CD4-positive, alpha-beta T cell treated with Interleukin-12 subunit alpha and Interleukin-12 subunit beta, for 1 hour (primary cell): ENCODE measurements at regions not wholly inside any gene's neighbourhood (a gene's known extent, or its start where the extent isn't known, plus 50 kb on each side); places are given as distances from the start of the nearest gene placed in this dataset.

Source experiments
- DNase-seq: peaks from one replicate; pipeline ENCODE4 v3.0.0-alpha.2; 2020

DNA sequence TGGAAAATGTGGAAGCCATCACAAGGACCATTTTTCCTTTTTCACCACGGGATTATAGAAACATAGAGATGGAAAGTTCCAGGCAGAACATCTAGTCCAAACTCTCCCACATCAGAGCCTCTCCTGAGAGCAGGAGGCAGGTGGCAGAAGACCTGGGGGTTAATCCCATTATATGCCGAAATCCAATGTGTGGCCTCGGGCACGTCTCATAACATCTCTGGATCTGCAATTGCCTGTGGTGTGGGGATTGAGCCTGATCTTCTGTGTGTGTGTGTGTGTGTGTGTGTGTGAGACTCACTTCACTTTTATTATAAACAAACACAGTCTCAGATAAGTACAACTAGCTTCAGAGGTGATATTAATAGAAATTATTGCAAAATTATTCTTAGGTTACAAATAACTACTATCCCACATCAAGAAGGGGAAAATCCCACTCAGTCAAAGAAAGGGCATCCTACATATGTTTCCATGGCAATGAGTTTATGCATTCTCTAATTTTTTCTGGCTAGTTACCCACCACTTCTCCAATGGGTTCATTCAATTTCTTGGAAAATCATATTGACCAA lies 199.1 kb downstream of the FOXL1 start:
- no peak for DNase-seq

DNA sequence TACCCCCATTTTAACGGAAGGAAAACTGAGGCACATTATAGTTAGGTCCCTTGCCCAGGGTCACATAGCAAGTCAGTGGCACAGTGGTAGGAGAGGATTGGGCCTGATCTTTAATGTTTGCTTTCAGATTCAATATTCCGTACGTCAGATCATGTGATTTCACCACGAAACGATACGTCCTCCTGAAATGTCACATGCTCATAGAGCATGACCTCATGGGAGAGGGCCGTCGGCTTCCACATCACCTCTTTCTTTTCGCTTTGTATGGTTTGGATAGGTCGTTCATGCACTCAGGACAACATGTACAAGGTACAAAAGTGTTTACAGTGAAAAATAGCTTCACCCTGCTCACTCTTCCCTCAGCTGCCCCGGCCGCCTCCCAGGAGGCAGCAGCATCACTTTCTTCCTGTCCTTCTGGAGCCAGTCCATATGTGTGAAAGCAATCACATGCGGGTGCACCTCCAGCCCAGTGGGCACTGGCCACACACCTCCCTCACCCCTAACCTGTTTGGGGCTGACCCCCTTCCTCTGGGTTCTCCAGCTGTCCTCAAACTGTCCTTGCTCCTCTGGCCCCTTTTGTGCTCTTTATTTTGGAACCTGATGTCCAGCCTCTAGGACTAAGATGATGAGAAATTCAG lies 199.9 kb downstream of the FOXL1 start:
- no peak for DNase-seq

DNA sequence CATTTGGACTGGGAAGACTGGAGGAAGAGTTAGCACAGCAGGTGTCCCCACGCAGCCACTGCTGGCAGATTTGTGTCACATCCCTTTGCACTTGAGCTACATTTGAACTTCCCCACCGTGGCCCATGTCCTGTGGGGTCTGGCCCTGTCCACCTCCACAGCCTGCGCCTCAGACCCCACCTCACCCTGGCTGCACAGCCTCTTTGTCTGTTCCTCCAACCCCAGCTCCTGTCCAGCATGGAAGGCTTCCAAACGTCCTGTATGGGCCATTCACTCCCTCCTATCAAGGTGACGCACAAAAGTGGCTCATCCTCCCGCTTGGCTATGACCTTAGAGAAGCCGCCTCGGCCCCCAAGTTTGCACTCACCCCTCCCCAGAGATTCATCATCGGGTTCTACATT lies 200.6 kb downstream of the FOXL1 start:
- no peak for DNase-seq

- DNase-seq: no peak
Measured at GRCh38 chr16:86781046-86781445, 202.7 kb downstream of the FOXL1 start.

DNA sequence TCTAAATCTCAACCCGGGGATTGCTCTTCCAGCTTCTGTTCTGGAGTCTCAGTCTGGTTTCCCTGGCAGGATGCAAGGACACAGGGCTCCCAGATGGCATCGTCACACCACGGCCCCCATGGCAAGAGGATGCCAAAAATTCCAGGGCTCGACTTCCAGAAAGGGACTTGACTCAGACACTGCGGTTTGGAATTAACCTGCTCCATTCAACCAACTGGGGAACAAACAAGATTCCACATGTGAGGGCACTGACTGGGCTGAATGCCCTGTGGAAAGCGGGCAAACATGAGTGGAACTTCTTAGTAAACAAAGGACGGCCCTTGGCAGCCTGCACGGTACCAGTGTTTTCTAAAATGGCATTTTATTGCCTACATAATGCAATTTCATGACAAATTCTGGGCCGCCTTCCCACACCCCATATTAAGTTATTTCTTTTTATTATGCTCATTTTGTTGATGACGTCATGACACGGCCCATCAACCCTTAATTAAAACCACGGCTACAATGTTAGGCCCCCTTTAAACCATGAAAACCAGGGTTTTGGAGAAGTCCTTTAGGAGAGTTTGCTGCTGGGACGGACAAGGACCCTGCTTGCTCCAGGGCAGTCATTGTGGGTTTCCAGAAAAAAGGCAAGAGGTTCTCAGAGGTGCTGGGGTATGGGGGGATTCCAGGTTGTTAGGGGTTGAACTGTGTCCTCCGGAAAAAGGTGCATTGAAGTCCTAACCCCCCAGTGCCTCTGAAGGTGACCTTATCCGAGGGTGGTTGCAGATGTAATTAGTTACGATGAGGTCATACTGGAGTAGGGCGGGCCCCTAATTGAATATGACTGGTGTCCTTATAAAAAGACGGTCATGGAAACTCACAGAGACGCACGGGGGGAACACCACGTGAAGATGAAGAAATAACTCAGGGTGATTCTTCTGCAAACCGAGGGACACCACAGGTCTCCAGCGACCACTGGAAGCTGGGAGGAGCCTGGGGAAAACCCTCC lies 205.6 kb downstream of the FOXL1 start:
- no peak for DNase-seq

- no peak for DNase-seq
Measured at GRCh38 chr16:86786338-86786737, 208.0 kb downstream of the FOXL1 start.

- no peak for DNase-seq
Measured at GRCh38 chr16:86786994-86787393, 208.6 kb downstream of the FOXL1 start.

GRCh38 chr16:86787538-86787937 lies 209.2 kb downstream of the FOXL1 start:
- DNase-seq: no peak

DNA sequence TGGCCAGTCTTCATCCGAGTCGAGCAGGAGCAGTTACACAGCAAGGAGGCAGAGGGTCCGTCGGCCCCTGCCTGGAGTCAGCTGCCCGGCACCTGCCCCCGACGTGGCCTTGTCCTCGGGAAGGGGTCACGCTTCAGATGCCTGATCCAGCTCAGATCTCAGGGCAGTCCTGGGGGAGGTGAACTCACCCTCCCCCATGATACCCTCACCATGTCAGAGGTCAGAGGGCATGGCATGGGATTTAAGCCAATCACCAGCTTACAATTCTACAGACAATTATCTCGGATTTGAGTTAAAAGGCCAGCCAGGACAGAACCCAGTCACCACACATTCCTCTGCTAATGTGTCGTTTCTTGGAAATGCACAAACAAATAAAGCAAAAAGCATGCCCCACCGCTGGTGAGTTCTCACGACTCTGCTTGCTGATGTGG lies 211.3 kb downstream of the FOXL1 start:
- no peak for DNase-seq

DNA sequence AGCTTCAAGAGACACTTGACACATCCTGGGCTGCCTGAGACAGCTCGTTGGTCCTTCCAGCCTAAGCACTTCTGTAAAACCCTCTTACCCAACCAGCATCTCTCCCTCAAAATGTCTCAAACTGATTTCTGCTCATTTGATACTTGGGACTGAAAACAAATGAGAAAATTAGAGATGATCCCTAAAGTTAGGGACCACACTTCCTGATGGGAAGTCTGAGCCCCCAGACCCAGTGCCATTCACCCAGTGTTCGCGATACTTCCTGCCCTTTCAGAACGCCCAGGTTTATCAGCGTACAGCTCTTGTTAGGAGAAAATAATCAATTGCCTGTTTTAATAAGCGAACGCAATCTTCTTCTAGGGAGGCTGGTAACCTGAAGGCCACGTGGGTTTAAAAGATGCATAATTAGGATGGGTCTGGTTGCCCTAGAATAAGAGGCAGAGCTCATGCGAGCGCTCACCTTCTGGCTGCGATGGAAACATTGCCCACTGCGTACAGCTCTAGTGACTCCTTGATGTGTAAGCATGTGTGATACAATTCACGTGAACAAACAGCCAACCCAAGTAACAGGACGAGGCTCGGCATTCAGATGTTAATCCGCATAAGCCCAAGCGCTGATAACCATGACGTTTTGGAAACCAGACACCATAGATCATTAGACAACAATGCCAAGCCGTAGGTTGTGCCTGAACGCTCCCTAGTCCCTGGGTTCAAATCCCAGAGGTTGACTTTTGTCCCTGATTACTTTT lies 213.1 kb downstream of the FOXL1 start:
- no peak for DNase-seq

DNA sequence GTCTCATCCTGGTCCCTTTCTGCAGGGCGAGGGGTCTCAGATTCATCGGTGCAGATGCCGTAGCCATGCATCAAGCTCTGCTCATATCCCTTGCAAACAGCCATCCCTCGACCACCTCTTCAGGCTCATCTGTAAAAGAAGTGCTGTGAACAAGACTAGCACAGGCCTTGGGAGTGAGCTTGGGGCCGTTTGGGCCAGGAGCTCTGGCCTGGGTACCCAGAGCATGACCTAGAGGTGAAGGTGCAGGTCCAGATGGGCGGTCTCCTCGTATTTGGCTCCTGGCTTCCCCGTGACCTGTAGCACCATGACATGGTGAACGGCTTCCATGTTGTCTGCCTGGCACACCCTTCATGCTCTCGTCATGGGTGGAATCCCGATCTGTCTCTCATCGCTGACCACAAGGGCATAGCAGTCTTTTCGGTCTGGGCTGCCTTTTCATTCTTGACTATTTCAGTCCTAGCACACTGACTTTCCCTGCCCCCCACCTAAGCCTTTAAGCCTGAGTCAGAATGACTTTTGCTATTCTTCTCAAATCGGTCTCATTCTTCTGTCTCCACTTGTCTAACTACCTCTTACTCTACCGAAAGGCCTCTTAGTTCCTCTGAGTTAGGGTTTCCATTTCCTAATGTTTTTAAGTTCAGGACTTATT lies 216.0 kb downstream of the FOXL1 start:
- no peak for DNase-seq

DNA sequence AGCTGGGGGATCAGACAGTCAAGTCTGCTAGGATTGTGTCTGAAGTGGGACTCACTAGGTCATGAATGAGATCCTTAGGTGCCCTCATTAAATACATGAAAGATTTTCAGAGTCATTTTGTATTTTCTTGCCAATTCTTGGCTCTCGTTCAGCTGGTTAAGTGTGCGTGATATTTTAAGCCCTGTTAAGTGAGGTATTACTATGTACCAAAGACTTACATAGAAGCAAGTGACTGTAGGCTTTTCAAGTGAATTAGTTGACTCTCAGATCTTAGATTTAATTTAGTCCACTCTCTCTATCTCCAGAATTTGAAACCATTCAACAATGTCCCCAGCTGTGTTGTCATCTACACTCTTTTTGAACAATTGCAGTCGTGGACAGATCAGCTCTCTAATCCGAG lies 219.4 kb downstream of the FOXL1 start:
- no peak for DNase-seq

- DNase-seq: no peak
Measured at GRCh38 chr16:86798247-86799041, 220.1 kb downstream of the FOXL1 start.

GRCh38 chr16:86799367-86799766 lies 221.0 kb downstream of the FOXL1 start:
- DNase-seq: no peak

DNA sequence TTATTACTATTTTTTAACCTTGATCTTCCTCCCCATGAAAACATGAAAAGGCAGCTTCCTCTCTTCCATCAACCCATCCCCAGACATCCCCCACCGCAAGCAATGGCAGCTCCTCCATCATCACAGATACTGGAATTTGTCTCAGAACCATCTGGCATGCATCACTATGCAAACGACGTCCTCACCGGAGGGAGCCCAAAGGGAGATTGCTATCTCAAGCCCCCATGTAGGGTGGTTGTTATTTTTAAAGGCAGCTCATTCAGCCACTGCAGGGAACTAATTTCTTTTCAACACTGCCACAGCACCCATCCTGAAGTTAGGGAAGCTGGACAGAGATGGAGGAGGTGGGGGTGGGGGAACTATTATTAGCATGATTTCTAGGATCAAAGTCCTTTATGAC lies 222.5 kb downstream of the FOXL1 start:
- no peak for DNase-seq

DNA sequence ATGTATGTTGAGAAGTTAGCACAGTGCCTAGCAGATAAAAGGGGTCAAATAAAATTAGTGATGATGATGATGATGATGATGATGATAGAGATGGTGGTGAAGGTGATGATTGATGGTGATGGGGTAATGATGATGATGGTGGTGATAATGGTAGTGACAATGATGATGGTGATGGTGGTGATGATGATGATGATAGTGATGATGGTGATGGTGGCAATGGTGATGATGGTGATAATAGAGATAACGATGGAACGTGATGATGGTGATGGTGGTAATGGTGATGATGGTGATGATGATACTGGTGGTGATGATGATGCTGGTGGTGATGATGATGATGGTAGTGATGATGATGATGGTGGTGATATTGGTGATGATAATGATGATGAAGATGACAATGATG lies 223.7 kb downstream of the FOXL1 start:
- no peak for DNase-seq

GRCh38 chr16:86805188-86805587 lies 226.8 kb downstream of the FOXL1 start:
- no peak for DNase-seq

GRCh38 chr16:86806181-86806837 lies 228.0 kb downstream of the FOXL1 start:
- no peak for DNase-seq

DNA sequence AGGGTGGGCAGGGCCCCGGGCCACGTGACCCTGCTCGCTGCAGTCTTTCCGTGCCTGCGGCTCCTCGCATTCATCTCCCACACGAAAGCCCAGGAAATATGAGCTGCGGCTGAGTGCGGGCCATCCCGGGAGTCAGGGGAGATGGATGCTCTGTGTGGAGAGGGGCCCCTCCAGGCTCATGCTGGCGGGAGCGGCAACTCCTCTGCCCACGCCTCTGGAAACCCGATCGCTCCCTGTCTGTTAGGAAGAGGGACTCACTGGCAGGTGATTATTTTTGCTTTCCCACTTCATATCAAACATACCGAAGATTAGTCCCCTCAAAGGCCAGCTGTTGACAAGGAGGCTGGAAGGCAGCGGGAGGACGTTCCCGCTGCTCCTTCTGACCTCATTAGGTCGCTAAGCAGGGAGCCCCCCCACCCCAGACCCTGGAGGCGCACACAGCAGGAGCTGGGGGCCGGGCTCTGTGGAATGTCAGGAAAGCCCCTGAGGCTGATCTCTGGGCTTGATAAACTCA lies 228.5 kb downstream of the FOXL1 start:
- DNase-seq: no peak

GRCh38 chr16:86808863-86809444 lies 230.6 kb downstream of the FOXL1 start:
- DNase-seq: no peak
